ENCODE measurements at regions not wholly inside any gene's neighbourhood (a gene's known extent, or its start where the extent isn't known, plus 50 kb on each side); places are given as distances from the start of the nearest gene placed in this dataset.

- Mint-ChIP-seq H3K4me3 (ENCODE audit: unreplicated experiment) (no peak overlapping the region), H3K27ac (ENCODE audit: unreplicated experiment) (no peak overlapping the region), H3K27me3 (ENCODE audit: low read depth) (no peaks in the 10 kb centered on the region), H3K9me3 (ENCODE audit: low read depth) (peaks cover 24% of the 10 kb centered on the region), H3K4me1 (ENCODE audit: low read depth) (no peaks in the 10 kb centered on the region), H3K36me3 (ENCODE audit: low read depth) (peaks cover 13% of the 10 kb centered on the region)
- TF ChIP-seq CTCF (IDR thresholded peaks at IDR 0.05) = no peak
- DNase-seq (ENCODE audit: low spot score) = no peak
Observed at GRCh38 chr3:148021381-148021780, 612.2 kb downstream of the ZIC1 start.

GRCh38 chr3:148023994-148024393 lies 614.8 kb downstream of the ZIC1 start:
- TF ChIP-seq CTCF (IDR thresholded peaks at IDR 0.05) = no peak
- H3K4me3 Mint-ChIP-seq (ENCODE audit: unreplicated experiment) = no peak overlapping the region
- no peaks in the 10 kb centered on the region for H3K27me3 Mint-ChIP-seq (ENCODE audit: low read depth)
- H3K27ac Mint-ChIP-seq (ENCODE audit: unreplicated experiment) = no peak overlapping the region
- DNase-seq (ENCODE audit: low spot score) = no peak
- no peaks in the 10 kb centered on the region for H3K4me1 Mint-ChIP-seq (ENCODE audit: low read depth)
- peaks cover 6% of the 10 kb centered on the region for H3K9me3 Mint-ChIP-seq (ENCODE audit: low read depth)
- no peaks in the 10 kb centered on the region for H3K36me3 Mint-ChIP-seq (ENCODE audit: low read depth)

GRCh38 chr3:148026009-148026588 lies 616.9 kb downstream of the ZIC1 start:
- Mint-ChIP-seq H3K9me3 (ENCODE audit: low read depth) (no peaks in the 10 kb centered on the region), H3K4me3 (ENCODE audit: unreplicated experiment) (no peak overlapping the region), H3K4me1 (ENCODE audit: low read depth) (no peaks in the 10 kb centered on the region), H3K36me3 (ENCODE audit: low read depth) (no peaks in the 10 kb centered on the region), H3K27ac (ENCODE audit: unreplicated experiment) (no peak overlapping the region), H3K27me3 (ENCODE audit: low read depth) (no peaks in the 10 kb centered on the region)
- no peak for DNase-seq (ENCODE audit: low spot score)
- TF ChIP-seq CTCF (IDR thresholded peaks at IDR 0.05) = no peak

- Mint-ChIP-seq H3K4me3 (ENCODE audit: unreplicated experiment) (no peak overlapping the region), H3K27ac (ENCODE audit: unreplicated experiment) (no peak overlapping the region)
Observed at GRCh38 chr3:148030975-148031374, 621.8 kb downstream of the ZIC1 start.

GRCh38 chr3:148034353-148034752 lies 625.2 kb downstream of the ZIC1 start:
- Mint-ChIP-seq H3K4me1 (ENCODE audit: low read depth) (no peaks in the 10 kb centered on the region), H3K4me3 (ENCODE audit: unreplicated experiment) (no peak overlapping the region), H3K27ac (ENCODE audit: unreplicated experiment) (no peak overlapping the region), H3K27me3 (ENCODE audit: low read depth) (no peaks in the 10 kb centered on the region), H3K36me3 (ENCODE audit: low read depth) (no peaks in the 10 kb centered on the region), H3K9me3 (ENCODE audit: low read depth) (no peaks in the 10 kb centered on the region)
- DNase-seq (ENCODE audit: low spot score) = no peak
- no peak for TF ChIP-seq CTCF (IDR thresholded peaks at IDR 0.05)

More at GRCh38 chr3:148030975-148031374, 621.8 kb downstream of the ZIC1 start:
- Mint-ChIP-seq H3K9me3 (ENCODE audit: low read depth) (no peaks in the 10 kb centered on the region), H3K27me3 (ENCODE audit: low read depth) (no peaks in the 10 kb centered on the region), H3K36me3 (ENCODE audit: low read depth) (no peaks in the 10 kb centered on the region), H3K4me1 (ENCODE audit: low read depth) (no peaks in the 10 kb centered on the region)
- DNase-seq (ENCODE audit: low spot score) = no peak
- no peak for TF ChIP-seq CTCF (IDR thresholded peaks at IDR 0.05)

All from chondrocyte (in vitro differentiated cells).